ENCODE measurements at regions not wholly inside any gene's neighbourhood (a gene's known extent, or its start where the extent isn't known, plus 50 kb on each side); places are given as distances from the start of the nearest gene placed in this dataset.

DNA sequence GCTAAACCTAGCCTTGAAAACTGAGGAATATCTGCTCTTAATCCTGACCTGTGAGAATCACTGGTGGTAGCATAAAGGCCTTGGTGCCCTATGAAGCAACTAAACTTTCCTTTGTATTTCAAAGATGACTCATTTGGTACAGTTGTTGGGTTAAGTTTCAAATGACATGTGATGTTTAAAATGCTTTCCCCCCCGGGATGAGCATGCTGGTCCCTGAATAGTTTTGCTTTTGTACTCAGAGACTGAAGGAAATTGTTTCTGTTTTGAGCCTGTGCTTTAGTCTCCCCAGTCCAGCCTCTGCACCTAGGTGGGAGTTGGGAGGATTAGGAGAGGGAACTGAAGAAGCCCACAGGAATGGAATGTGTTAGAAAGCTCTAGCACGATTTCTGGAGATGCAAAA, 258.9 kb upstream of the NPY start:
- no peak for TF ChIP-seq POLR2AphosphoS5 (IDR thresholded peaks at IDR 0.05; ENCODE audit: low read depth, low read length)
- TF ChIP-seq, protein P1, sequence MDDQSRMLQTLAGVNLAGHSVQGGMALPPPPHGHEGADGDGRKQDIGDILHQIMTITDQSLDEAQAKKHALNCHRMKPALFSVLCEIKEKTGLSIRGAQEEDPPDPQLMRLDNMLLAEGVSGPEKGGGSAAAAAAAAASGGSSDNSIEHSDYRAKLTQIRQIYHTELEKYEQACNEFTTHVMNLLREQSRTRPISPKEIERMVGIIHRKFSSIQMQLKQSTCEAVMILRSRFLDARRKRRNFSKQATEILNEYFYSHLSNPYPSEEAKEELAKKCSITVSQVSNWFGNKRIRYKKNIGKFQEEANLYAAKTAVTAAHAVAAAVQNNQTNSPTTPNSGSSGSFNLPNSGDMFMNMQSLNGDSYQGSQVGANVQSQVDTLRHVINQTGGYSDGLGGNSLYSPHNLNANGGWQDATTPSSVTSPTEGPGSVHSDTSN (IDR thresholded peaks at IDR 0.05) = no peak
- no peak for TF ChIP-seq EZH2phosphoT487 (IDR thresholded peaks at IDR 0.05; ENCODE audit: borderline replicate concordance, low read depth)

Data from SK-N-SH (cell line).